CD4-positive, alpha-beta T cell treated with Interleukin-15 for 4 hours (primary cell): ENCODE measurements at regions not wholly inside any gene's neighbourhood (a gene's known extent, or its start where the extent isn't known, plus 50 kb on each side); places are given as distances from the start of the nearest gene placed in this dataset.
"Not testable (repeated sequence)": the region's sequence is repeated elsewhere in the genome, so short reads cannot be mapped to it uniquely, and the experiment has no call there.

Source experiments
- DNase-seq: peaks from one replicate; pipeline ENCODE4 v3.0.0-alpha.2; 2020; ENCODE audit warnings: low spot score

GRCh38 chr2:144011098-144011497, 508.8 kb downstream of the ZEB2 start:
- DNase-seq, result no peak

GRCh38 chr2:144010096-144010836, 509.7 kb downstream of the ZEB2 start:
- no peak for DNase-seq

- no peak for DNase-seq
Observed at GRCh38 chr2:144006139-144006538, 513.8 kb downstream of the ZEB2 start.

DNA sequence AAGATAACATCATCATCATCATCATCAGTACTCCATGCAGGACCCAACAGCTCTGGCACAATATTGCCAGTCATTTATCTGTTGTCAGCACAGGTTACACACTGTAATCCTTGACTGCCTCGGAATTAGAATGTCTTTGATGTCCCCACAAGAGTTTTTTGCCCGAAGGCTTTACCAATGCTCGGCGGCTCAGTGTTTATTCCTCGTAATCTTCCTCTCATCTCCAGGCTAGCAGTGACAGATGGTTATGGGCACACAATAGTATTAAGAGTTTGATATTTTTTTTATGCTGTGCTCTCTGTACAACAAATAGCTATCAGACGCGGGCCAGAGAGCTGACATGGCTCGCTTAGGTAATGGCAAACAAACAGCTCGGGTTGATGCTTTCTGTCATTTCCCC, 515.2 kb downstream of the ZEB2 start:
- DNase-seq, result no peak

DNA sequence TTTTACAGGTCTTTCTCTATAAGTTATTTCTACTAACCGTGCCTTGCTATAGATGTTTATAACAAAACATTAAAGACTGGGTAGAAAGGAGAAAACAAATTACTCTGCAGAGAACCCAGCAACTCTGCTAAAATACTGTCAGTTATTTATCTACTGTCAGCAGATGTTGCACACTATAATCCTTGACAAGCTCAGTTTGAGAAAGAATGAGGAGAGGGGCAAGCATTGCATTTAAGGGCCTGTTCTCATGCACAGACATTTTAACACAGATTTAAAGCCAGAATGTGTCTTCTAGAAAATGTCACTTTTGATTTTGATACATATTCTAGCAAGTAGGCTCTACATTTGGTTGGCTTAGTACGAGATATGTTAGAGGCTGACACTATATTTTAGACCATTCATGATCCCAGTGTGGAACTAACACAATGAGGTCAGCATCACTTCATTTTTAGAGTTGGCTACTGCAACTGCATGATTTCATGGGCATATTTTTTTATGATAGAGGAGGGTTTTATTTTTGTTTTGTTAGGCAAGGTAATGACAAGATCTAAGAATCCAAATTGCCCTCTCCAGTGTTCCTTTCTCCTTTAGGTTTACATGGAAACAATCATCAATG, 516.4 kb downstream of the ZEB2 start:
- no peak for DNase-seq

GRCh38 chr2:143996974-143997373, 522.9 kb downstream of the ZEB2 start:
- DNase-seq, result no peak

DNA sequence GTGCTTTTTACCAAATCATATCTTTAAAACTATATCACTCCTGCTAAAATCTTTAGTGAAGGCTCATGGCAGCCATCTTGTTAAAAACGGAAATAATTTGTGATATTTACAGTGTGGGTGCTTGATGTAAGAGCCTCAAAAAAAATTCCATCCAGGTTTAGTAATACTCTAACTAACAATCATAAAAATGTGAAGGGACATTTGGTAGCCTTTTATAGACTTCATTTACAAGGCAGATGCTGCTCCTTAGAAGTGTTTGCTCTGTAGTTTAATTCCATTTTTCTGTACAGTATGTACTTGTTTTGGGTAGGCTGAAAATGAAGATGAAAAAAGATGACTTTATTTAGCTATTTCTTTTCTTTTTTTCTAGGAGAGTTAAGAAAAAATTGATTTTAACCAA, 525.0 kb downstream of the ZEB2 start:
- no peak for DNase-seq

DNA sequence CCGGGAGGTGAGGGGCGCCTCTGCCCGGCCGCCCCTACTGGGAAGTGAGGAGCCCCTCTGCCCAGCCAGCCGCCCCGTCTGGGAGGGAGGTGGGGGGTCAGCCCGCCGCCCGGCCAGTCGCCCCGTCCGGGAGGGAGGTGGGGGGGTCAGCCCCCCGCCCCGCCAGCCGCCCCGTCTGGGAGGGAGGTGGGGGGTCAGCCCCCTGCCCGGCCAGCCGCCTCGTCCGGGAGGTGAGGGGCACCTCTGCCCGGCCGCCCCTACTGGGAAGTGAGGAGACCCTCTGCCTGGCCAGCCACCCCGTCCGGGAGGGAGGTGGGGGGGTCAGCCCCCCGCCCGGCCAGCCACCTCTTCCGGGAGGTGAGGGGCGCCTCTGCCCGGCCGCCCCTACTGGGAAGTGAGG, 528.3 kb downstream of the ZEB2 start:
- not testable (repeated sequence) for DNase-seq

- no peak for DNase-seq
Observed at GRCh38 chr2:143988082-143988481, 531.8 kb downstream of the ZEB2 start.

- no peak for DNase-seq
Observed at GRCh38 chr2:143981428-143981827, 538.5 kb downstream of the ZEB2 start.

DNA sequence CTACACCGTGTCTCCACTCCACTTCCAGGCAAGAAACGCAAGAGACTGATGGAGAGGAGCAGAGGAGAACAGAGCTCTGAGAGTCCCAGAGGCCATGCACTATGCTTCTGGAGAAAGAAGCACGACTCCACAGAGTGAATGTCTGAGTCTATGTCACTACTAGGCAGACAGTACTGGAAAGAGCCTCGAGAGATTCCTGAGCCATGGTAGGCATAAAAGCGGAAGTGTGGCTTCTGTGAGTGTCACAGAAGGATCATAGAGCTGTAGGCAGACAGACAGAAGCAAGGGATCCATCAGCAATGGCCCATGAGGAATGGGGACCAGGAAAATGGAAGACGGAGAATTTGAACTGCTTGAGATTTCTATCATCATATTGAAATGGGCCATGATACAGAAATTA, 542.6 kb downstream of the ZEB2 start:
- no peak for DNase-seq

- DNase-seq, result no peak
Observed at GRCh38 chr2:143975216-143975615, 544.7 kb downstream of the ZEB2 start.

DNA sequence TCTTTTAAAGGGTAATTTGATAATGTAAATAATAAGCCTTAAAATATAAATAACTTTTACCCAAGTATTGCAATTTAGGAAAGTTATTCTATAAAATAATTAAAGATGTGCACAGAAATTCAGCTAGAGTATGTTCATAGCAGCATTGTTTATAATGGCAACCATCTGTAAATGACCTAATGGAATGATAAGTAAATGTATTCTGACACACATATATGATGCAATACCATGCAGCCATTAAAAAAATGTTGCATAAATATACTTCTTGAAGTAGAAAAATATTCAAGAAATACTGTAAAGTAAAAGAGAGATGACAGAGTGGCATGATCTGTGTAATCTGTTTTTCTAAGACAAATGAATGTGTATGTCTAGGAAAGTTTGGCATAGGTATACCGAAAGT, 545.7 kb downstream of the ZEB2 start:
- DNase-seq, result no peak

- DNase-seq, result no peak
Observed at GRCh38 chr2:143968860-143969259, 551.1 kb downstream of the ZEB2 start.

DNA sequence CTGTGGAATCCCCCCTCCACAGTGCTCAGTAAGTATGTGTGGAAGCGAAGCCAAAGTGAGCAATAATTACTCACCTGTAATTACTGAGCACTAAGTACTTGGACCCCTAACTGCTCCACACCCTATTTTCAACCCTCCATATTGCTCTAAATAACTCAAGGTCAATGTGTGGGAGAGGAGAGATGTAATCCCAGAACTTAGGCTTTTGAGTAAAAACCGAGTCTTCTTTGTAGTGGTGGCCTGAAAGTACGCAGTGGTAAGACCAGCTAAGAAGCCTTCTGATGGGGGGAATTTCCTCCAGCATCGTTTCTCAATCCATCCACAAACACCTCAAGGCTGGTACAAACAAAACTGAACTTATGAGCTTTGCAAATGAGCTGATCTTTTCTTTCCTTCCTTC, 551.6 kb downstream of the ZEB2 start:
- no peak for DNase-seq

DNA sequence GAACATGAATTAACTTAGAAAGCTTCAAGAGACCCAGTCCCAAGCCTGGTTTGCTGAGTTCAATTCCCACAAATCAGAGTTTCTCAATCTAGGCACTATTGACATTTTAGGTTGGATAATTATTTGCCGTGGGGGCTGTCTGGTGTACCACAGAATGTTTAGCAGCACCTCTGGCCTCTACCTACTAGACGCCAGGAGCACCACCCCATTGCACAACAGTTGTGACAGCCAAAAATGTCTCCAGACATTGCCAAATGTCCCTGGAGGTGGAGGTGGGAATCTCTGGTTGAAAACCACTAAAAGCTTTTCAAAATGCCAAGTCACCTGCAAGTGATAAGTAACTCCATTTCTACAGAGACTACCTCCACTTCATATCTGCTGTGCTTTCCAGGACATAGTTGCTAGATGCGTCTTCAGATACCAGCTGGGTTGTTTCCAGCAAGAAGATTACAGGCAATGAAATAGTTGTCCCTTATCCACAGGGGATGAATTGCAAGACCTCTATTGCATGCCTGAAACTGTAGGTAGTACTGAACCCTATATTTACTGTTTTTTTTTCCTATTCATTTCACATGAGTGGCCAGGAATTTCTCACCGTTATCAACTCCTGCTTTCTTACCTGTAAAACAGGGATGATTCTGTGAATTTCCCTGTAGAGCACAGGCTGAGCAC, 554.3 kb downstream of the ZEB2 start:
- no peak for DNase-seq

DNA sequence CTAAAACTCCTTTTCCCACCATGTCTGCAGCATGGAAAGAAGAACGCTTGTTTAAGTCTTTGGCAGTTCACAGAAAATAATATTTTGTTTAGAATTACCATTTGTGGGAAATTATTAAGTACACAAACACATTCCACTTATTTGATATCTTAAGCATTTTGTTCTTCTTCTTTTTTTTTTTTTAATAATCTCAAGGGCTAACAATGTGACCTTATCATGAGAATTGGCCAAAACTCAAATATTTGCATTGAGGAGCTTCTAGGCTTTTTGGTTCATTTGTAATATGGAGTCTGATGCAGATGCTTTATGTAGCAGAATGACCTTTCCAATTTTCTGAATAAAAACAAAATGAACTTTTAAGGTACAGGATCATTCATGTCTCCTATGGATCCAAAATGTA, 555.0 kb downstream of the ZEB2 start:
- no peak for DNase-seq

- DNase-seq, result no peak
Observed at GRCh38 chr2:143960177-143960576, 559.7 kb downstream of the ZEB2 start.

- DNase-seq, result no peak
Observed at GRCh38 chr2:143957321-143957720, 562.6 kb downstream of the ZEB2 start.

DNA sequence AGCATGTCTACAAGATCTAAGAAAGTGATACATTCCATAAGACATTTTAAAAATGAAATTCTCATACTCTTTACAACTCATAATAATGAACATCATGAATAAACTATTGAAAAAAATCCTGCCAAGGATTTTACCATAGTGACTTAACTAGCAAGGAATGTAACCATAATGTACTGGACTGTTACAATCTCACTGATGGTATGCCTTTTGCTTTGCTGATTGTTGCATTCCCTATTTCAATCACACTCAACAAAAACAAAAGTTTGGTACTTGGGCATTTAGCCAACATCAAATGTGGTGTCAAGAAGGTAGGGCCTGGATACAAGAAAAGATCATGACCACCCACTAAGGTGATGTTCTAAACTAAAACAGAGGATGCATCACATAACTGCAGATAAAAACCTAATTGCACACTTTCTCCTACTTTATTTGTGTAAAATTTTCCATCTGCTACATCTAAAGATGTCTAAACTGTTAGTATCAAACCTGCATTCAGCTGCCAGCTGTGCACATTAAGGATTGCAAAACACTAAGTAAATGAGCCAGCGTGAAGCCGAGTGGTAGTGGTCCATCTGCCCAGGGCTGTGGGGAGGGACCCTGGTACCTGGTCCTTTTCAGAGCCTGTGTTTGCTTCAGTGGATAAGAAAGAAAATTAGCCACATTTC, 564.4 kb downstream of the ZEB2 start:
- no peak for DNase-seq

- DNase-seq, result no peak
Observed at GRCh38 chr2:143954844-143955243, 565.1 kb downstream of the ZEB2 start.

GRCh38 chr2:143954186-143954585, 565.7 kb downstream of the ZEB2 start:
- DNase-seq, result no peak

- DNase-seq, result no peak
Observed at GRCh38 chr2:143953451-143954030, 566.4 kb downstream of the ZEB2 start.
